GM23338 (cell line): ENCODE measurements at regions not wholly inside any gene's neighbourhood (a gene's known extent, or its start where the extent isn't known, plus 50 kb on each side); places are given as distances from the start of the nearest gene placed in this dataset.

Experiments used
- CTCF ChIP-seq, 2 experiments: fragments of 200-600 bp in 1 of 2; sonication (generic) in 1 of 2; conservative IDR thresholded peaks; 2 replicates each; pipeline versions ENCODE4 v1.5.1 to v1.6.1; 2016 to 2017; ENCODE audit warnings: antibody characterized with exemption in 2 of 2, low read depth in 2 of 2, mild to moderate bottlenecking in 2 of 2, moderate library complexity in 1 of 2
- POLR2AphosphoS5 ChIP-seq: IDR thresholded peaks from 2 replicates; pipeline ENCODE4 v1.6.1; 2016; ENCODE audit warnings: antibody characterized with exemption, low read depth
- REST ChIP-seq: IDR thresholded peaks from one replicate; pipeline ENCODE4 v1.6.1; 2018; ENCODE audit warnings: antibody characterized with exemption; ENCODE audit not compliant: unreplicated experiment

DNA sequence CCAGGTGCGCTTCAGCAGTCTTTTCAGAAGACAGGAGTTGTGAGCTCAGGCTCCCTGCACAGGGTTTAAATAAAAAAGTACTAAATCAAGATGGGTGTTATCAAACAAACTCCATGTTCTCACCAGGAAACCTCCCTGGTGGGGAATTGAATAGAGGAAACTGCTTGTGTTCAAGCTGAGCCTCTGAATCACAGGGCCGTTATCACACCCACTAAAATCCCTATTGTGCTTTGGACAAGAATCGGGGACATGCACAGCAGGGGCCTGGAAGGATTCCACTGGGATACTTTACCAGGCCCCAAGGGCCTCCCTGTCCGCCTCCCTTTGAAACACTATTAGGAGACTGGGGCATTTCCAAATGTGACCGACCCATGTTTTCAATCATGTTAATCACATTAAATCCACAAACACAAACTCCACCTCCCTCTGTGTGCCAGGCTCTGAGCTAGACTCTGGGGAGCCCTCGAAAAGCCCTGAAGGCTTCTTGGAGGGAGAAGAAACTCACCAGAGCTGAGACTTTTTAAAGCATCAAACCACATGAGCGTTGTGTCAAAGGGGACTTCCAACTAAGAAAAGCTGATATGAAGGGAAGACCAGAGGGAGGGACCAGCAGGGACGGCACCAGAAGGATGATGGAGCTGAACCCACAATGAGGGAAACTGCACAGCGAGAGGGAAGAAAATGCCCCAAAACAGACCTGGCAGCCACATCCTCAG lies 458.7 kb upstream of the ID2 start:
- no peak for TF ChIP-seq CTCF (conservative IDR thresholded peaks at IDR 0.05; ENCODE audit: low read depth in 2 of 2)
- TF ChIP-seq POLR2AphosphoS5, result no peak
- no peak for TF ChIP-seq REST
